Neural cell (in vitro differentiated cells): ENCODE measurements at regions not wholly inside any gene's neighbourhood (a gene's known extent, or its start where the extent isn't known, plus 50 kb on each side); places are given as distances from the start of the nearest gene placed in this dataset.

ENCODE experiments used
- H2AFZ ChIP-seq: fragments of 200-600, 300-800 bp; sonication (generic), shearing (Covaris generic); 2 replicates; pipeline ENCODE4 v1.6.0; 2014; ENCODE audit warnings: low read depth, mild to moderate bottlenecking, antibody characterized with exemption, low read length, moderate library complexity
- H3F3A ChIP-seq: fragments of 200-600 bp; shearing (Covaris generic); 2 replicates; pipeline ENCODE4 v1.6.1; 2016; ENCODE audit warnings: mild to moderate bottlenecking, moderate library complexity, mixed read lengths, antibody characterized with exemption, low read length; ENCODE audit not compliant: insufficient read depth, poor library complexity, severe bottlenecking
- H3K27ac ChIP-seq: fragments of 200-600, 300-800 bp; sonication (generic), shearing (Covaris generic); 2 replicates; pipeline ENCODE4 v1.5.1; 2014; ENCODE audit warnings: mild to moderate bottlenecking, low read length, moderate library complexity
- H3K27me3 ChIP-seq: fragments of 300-800, 200-600 bp; sonication (generic), shearing (Covaris generic); 2 replicates; pipeline ENCODE4 v1.6.0; 2014; ENCODE audit warnings: mild to moderate bottlenecking, low read depth, low read length, moderate library complexity; ENCODE audit not compliant: insufficient read depth
- H3K36me3 ChIP-seq: fragments of 300-800, 200-600 bp; sonication (generic), shearing (Covaris generic); 2 replicates; pipeline ENCODE4 v1.5.1; 2014; ENCODE audit warnings: mild to moderate bottlenecking, antibody characterized with exemption, low read length, moderate library complexity; ENCODE audit not compliant: insufficient read depth
- H3K4me2 ChIP-seq: fragments of 300-800, 200-600 bp; sonication (generic), shearing (Covaris generic); 2 replicates; pipeline ENCODE4 v1.6.0; 2014; ENCODE audit warnings: mild to moderate bottlenecking, low read length
- H3K4me3 ChIP-seq: fragments of 300-800, 200-600 bp; sonication (generic), shearing (Covaris generic); 2 replicates; pipeline ENCODE4 v1.5.1; 2014; ENCODE audit warnings: mild to moderate bottlenecking, low read length, moderate library complexity
- H3K79me2 ChIP-seq: fragments of 200-600 bp; shearing (Covaris generic); replicated peaks from 2 replicates; pipeline ENCODE4 v1.6.0; 2014; ENCODE audit warnings: mild to moderate bottlenecking, low read length, moderate library complexity; ENCODE audit not compliant: insufficient read depth
- H3K9ac ChIP-seq: fragments of 300-800, 200-600 bp; sonication (generic), shearing (Covaris generic); 2 replicates; pipeline ENCODE4 v1.6.1; 2016; ENCODE audit warnings: mild to moderate bottlenecking, low read length, mixed read lengths
- H3K9me2 ChIP-seq: fragments of 200-600 bp; shearing (Covaris generic); 2 replicates; pipeline ENCODE4 v1.6.1; 2016; ENCODE audit warnings: mild to moderate bottlenecking, low read length, mixed read lengths; ENCODE audit not compliant: insufficient read depth
- H3K9me3 ChIP-seq: fragments of 200-600, 300-800 bp; sonication (generic), shearing (Covaris generic); 2 replicates; pipeline ENCODE4 v1.6.1; 2016; ENCODE audit warnings: mild to moderate bottlenecking, mixed run types, low read length, moderate library complexity, mixed read lengths
- H4K20me1 ChIP-seq: fragments of 200-600 bp; shearing (Covaris generic); 2 replicates; pipeline ENCODE4 v1.6.1; 2016; ENCODE audit warnings: mild to moderate bottlenecking, mixed run types; ENCODE audit not compliant: insufficient read depth
- EP300 ChIP-seq: fragments of 450-650 bp; conservative IDR thresholded peaks from 2 replicates; pipeline ENCODE4 v1.6.1; 2014; ENCODE audit warnings: antibody characterized with exemption, mild to moderate bottlenecking, moderate library complexity; ENCODE audit not compliant: poor library complexity, severe bottlenecking
- EZH2 ChIP-seq: fragments of 200-600, 300-800 bp; shearing (Covaris generic), sonication (generic); IDR thresholded peaks from 2 replicates; pipeline ENCODE4 v1.6.1; 2014; ENCODE audit warnings: antibody characterized with exemption, low read length, borderline replicate concordance, mild to moderate bottlenecking; ENCODE audit not compliant: insufficient read depth, poor library complexity, severe bottlenecking
- MXI1 ChIP-seq: fragments of 450-650 bp; conservative IDR thresholded peaks from 2 replicates; pipeline ENCODE4 v1.6.1; 2014; ENCODE audit warnings: antibody characterized with exemption, mild to moderate bottlenecking; ENCODE audit not compliant: poor library complexity, severe bottlenecking
- POLR2AphosphoS5 ChIP-seq: IDR thresholded peaks from 2 replicates; pipeline ENCODE4 v1.6.1; 2012
- RAD21 ChIP-seq: fragments of 450-650 bp; conservative IDR thresholded peaks from 2 replicates; pipeline ENCODE4 v1.6.1; 2014; ENCODE audit warnings: antibody characterized with exemption, mild to moderate bottlenecking, moderate library complexity
- SMC3 ChIP-seq: fragments of 450-650 bp; conservative IDR thresholded peaks from 2 replicates; pipeline ENCODE4 v1.6.1; 2014; ENCODE audit warnings: antibody characterized with exemption, mild to moderate bottlenecking, moderate library complexity; ENCODE audit not compliant: poor library complexity
- TAF1 ChIP-seq: IDR thresholded peaks from 2 replicates; pipeline ENCODE4 v1.6.1; 2012; ENCODE audit warnings: low read depth
- TF ChIP-seq, protein P1 (sequence below): fragments of 450-650 bp; IDR thresholded peaks from 2 replicates; pipeline ENCODE4 v1.5.1; 2014; ENCODE audit warnings: antibody characterized with exemption, mild to moderate bottlenecking, moderate library complexity; ENCODE audit not compliant: poor library complexity, severe bottlenecking
- TF ChIP-seq, protein P2 (sequence below): IDR thresholded peaks from 2 replicates; pipeline ENCODE4 v1.6.1; 2012; ENCODE audit warnings: borderline replicate concordance

DNA sequence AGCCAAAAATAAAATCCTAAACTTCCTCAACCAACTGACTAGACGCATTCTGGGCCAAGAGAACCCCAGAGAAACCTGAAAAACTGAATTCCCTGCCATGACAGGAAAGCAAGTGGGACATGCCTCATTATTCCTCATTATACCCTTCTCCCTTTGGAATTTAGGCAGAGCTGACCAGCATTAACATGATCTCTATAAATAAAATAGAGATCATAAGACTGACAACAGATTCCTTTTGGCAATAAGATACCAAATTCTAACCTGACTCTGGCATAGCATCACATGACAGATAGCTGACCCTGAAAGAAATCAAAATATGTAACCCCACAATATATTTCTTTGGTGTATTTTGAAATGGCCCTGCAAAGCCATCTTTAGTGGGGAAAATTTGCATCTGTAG, 277.8 kb upstream of the SLC14A2 start:
- Histone ChIP-seq H3K4me3 (no peak overlapping the region), H3K36me3 (no peaks in the 10 kb centered on the region), H4K20me1 (no peaks in the 10 kb centered on the region), H2AFZ (no peak overlapping the region), H3K9me2 (no peaks in the 10 kb centered on the region), H3F3A (no peaks in the 10 kb centered on the region), H3K9me3 (no peaks in the 10 kb centered on the region), H3K79me2 (no peaks in the 10 kb centered on the region), H3K9ac (no peak overlapping the region), H3K4me2 (no peak overlapping the region), H3K27ac (no peak overlapping the region), H3K27me3 (no peaks in the 10 kb centered on the region)
- TF ChIP-seq MXI1 (no peak), RAD21 (no peak)

GRCh38 chr18:45339810-45340550, 275.3 kb upstream of the SLC14A2 start:
- Histone ChIP-seq H3K27ac (no peak overlapping the region), H3K36me3 (no peaks in the 10 kb centered on the region), H3K9ac (no peak overlapping the region), H3K4me2 (no peak overlapping the region), H4K20me1 (no peaks in the 10 kb centered on the region), H3K27me3 (no peaks in the 10 kb centered on the region), H3K79me2 (no peaks in the 10 kb centered on the region), H3K9me3 (no peaks in the 10 kb centered on the region), H3K9me2 (no peaks in the 10 kb centered on the region), H3K4me3 (no peak overlapping the region), H3F3A (no peaks in the 10 kb centered on the region), H2AFZ (no peak overlapping the region)
- TF ChIP-seq, protein P1, sequence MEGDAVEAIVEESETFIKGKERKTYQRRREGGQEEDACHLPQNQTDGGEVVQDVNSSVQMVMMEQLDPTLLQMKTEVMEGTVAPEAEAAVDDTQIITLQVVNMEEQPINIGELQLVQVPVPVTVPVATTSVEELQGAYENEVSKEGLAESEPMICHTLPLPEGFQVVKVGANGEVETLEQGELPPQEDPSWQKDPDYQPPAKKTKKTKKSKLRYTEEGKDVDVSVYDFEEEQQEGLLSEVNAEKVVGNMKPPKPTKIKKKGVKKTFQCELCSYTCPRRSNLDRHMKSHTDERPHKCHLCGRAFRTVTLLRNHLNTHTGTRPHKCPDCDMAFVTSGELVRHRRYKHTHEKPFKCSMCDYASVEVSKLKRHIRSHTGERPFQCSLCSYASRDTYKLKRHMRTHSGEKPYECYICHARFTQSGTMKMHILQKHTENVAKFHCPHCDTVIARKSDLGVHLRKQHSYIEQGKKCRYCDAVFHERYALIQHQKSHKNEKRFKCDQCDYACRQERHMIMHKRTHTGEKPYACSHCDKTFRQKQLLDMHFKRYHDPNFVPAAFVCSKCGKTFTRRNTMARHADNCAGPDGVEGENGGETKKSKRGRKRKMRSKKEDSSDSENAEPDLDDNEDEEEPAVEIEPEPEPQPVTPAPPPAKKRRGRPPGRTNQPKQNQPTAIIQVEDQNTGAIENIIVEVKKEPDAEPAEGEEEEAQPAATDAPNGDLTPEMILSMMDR: no peak
- TF ChIP-seq EZH2 (no peak), TAF1 (no peak), RAD21 (no peak), POLR2AphosphoS5 (no peak), SMC3 (no peak), EP300 (no peak), MXI1 (no peak)
- TF ChIP-seq, protein P2, sequence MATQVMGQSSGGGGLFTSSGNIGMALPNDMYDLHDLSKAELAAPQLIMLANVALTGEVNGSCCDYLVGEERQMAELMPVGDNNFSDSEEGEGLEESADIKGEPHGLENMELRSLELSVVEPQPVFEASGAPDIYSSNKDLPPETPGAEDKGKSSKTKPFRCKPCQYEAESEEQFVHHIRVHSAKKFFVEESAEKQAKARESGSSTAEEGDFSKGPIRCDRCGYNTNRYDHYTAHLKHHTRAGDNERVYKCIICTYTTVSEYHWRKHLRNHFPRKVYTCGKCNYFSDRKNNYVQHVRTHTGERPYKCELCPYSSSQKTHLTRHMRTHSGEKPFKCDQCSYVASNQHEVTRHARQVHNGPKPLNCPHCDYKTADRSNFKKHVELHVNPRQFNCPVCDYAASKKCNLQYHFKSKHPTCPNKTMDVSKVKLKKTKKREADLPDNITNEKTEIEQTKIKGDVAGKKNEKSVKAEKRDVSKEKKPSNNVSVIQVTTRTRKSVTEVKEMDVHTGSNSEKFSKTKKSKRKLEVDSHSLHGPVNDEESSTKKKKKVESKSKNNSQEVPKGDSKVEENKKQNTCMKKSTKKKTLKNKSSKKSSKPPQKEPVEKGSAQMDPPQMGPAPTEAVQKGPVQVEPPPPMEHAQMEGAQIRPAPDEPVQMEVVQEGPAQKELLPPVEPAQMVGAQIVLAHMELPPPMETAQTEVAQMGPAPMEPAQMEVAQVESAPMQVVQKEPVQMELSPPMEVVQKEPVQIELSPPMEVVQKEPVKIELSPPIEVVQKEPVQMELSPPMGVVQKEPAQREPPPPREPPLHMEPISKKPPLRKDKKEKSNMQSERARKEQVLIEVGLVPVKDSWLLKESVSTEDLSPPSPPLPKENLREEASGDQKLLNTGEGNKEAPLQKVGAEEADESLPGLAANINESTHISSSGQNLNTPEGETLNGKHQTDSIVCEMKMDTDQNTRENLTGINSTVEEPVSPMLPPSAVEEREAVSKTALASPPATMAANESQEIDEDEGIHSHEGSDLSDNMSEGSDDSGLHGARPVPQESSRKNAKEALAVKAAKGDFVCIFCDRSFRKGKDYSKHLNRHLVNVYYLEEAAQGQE: no peak
